ENCODE measurements at regions not wholly inside any gene's neighbourhood (a gene's known extent, or its start where the extent isn't known, plus 50 kb on each side); places are given as distances from the start of the nearest gene placed in this dataset.
A peak's percentile ranks its signal among the peaks of the same experiment; 100 is the strongest.
"Not testable (repeated sequence)": the region's sequence is repeated elsewhere in the genome, so short reads cannot be mapped to it uniquely, and the experiment has no call there.

DNA sequence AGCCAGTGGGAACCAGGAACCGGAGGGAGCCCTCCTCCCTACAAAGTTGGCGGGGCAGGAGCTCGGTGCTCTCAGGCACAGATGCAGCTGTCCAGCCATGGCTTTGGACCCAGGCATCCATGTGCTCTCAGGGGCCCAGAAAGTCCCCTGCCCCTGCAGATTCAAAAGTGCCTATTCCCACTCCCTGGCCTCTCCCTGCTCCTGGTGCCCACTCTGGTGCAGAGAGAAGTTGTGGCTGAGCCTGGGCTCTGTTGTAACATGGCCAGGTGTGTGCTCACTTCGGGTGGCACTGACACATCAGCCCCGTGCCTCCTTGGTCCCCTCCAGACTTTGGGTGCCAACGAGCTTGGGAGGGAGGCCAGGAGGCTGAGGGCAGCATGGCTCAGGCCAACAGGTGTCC, 315.8 kb upstream of the KYNU start:
- no peak for FAIRE-seq

DNA sequence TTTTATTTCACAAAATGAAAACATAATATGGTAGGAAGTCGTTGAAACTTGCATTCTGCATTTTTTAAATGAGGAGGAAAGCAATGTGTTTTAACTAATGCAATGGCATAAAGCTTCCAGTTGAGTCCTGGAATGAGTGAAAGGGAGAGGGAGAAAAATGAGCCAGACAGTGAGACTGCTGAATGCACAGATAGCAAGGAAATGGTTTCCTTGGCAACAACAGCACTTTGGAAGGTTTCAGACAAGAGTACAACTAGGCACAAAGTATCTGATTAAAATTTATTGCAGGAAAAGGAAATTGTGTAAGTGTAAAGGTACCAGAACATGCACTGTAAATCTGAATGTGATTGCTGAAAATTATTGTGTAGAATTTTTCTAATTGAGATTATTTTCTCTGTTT, 320.1 kb upstream of the KYNU start:
- FAIRE-seq, result no peak

DNA sequence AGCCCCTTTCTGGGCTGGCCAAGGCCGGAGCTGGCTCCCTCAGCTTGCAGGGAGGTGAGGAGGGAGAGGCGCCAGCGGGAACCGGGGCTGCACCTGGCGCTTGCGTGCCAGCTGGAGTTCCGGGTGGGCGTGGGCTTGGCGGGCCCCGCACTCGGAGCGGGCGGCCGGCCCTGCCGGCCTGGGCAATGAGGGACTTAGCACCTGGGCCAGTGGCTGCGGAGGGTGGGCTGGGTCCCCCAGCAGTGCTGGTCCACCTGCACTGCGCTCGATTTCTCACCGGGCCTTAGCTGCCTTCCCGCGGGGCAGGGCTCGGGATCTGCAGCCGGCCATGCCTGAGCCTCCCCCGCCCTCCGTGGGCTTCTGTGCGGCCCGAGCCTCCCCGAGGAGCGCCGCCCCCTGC, 331.5 kb upstream of the KYNU start:
- not testable (repeated sequence) for FAIRE-seq

GRCh38 chr2:142545036-142545435, 332.4 kb upstream of the KYNU start:
- no peak for FAIRE-seq

DNA sequence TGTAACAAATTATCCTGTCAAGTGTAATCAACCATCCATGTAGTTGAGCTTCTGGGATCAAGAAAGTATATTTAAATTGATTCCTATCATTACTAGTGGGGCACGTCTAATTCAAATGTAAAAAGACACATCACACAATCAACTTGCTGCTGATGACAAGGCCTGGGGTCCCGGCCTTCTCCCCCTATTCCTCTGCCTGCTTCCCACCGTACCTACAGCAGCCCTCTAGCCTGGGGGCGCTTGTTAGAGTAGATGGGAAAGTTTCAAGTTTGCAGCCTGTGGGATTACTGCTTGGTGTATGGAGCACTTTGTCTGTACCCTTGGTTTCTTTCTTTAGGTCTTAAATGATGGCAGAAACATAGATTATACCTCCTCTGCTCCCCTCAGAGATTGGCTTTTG, 333.3 kb upstream of the KYNU start:
- no peak for FAIRE-seq

GRCh38 chr2:142542431-142542910, 335.0 kb upstream of the KYNU start:
- no peak for FAIRE-seq

DNA sequence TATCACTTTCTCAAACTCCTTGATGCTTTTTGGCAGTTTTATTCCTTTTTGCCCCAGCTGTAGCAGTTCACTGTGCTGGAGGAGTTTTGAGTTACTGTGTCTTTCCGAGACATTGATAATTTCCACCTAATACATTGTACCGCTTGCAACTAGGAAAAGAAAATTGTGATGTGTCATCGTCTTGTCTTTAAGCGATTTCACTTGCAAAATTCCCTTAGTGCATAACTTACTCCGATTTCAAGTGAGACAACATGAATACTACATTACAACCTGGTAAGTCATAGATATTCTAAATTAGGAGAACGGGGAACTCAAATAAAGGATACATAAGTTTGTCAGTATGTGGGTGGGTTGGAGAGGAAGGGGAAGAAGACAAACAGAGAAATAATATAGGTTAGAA, 340.5 kb upstream of the KYNU start:
- FAIRE-seq, result no peak

GRCh38 chr2:142536492-142536891, 341.0 kb upstream of the KYNU start:
- no peak for FAIRE-seq

- FAIRE-seq, result peak; percentile 37
Observed at GRCh38 chr2:142535311-142535710, 342.2 kb upstream of the KYNU start.

- FAIRE-seq, result no peak
Observed at GRCh38 chr2:142533177-142533576, 344.3 kb upstream of the KYNU start.

- no peak for FAIRE-seq
Observed at GRCh38 chr2:142531377-142531776, 346.1 kb upstream of the KYNU start.

GRCh38 chr2:142525720-142526119, 351.7 kb upstream of the KYNU start:
- no peak for FAIRE-seq

DNA sequence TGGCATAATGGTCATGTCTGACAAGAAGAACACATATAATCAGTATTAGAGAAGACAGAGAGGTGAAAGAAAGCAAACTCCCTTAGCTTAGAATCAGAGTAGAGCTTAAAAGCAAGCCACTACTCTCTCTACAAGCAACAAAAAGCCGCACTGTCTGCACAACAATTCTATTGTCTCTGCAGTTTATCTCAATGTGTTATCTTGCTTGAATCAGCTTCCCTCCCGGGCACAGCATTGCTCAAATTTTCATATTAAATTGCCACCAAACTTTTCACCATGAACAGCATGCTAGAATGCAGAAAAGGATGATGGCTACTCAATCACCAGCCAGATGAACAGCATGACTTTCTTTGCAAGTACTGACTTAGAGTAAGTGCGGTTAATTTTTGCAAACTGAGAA, 356.0 kb upstream of the KYNU start:
- no peak for FAIRE-seq

- FAIRE-seq, result no peak
Observed at GRCh38 chr2:142515493-142515892, 362.0 kb upstream of the KYNU start.

- no peak for FAIRE-seq
Observed at GRCh38 chr2:142509401-142509800, 368.1 kb upstream of the KYNU start.

DNA sequence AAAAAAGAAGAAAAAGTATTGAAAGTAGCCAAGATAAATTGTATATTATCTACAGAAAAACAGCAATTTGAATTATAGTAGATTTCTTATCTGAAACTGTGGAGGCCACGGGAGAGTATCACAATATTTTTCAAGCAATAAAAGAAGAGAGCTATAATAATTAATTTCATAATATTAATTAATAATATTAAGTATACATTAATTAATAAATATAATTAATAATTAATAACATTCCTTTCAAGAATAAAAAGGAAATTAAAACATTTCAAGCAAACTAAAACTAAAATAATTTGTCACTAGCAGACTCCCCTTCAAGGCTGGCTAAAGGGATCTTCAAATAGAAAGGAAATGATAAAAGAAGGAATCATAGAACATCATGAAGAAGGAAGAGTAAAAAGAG, 372.7 kb upstream of the KYNU start:
- FAIRE-seq, result peak; percentile 65

DNA sequence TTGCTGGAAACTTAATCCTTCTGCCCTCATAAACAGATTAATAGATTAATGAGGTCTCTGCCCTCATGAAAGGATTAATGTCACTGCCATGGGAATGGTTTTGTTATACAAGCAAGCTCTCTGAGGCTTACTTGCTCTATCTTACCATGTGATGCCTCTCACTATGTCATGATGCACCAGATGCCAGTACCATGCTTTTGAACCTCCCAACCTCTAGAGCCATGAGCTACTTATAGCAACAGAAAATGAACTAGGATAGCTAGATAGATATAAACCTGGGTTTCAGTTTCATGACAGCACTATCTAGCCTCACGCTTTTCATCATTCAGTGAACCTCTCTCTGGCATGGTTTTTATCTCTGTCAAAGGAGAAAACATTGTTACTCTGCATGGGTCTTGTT, 371.6 kb upstream of the LRP1B start:
- FAIRE-seq, result no peak

- FAIRE-seq, result no peak
Observed at GRCh38 chr2:142495141-142495540, 364.3 kb upstream of the LRP1B start.

DNA sequence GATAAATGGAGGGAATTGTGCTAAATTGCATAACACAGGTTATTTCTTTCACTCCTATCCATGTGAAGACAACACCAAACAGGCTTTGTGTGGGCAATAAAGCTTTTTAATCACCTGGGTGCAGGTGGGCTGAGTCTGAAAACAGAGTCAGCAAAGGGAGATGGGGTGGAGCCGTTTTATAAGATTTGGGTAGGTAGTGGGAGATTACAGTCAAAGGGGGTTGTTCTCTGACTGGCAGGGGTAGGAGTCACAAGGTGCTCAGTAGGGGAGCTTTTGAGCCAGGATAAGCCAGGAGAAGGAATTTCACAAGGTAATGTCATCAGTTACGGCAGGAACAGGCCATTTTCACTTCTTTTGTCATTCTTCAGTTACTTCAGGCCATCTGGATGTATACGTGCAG, 358.8 kb upstream of the LRP1B start:
- not testable (repeated sequence) for FAIRE-seq

DNA sequence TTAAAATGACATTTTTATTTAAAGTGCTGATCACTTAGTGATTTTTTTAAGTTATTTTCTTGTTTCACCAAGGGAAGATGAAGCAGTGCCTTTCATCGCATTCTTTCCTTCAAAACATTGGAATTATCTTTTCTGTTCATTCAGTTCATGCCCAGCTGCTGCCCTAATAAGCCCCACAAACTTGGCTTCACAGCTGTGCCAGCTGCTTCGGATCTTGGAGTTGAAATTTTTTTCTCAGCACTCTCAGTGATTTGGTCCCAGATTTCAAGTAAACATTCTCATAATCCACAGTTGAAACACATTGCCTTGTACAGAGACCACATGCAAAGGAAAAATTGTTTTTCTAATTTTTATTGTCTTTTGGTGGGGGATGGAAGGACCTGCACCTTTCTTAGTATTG, 353.3 kb upstream of the LRP1B start:
- no peak for FAIRE-seq

DNA sequence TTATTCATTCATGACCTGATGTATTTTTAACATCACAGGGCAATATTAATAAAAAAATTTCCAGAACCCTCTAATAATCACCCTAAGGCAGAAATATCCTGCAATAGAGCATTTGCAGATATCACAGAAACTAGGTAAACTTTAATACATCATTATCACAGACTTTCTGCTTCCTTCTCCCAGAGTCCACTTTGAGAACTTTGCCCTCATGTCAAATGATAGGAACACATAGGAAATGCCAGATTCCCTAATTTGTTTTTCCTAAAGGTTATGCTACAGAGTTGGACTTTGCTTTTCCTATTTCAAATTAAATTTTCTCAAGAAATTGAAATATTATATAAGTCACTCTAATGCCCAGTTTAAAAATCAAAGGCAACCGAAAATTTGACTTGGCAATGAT, 352.8 kb upstream of the LRP1B start:
- no peak for FAIRE-seq

DNA sequence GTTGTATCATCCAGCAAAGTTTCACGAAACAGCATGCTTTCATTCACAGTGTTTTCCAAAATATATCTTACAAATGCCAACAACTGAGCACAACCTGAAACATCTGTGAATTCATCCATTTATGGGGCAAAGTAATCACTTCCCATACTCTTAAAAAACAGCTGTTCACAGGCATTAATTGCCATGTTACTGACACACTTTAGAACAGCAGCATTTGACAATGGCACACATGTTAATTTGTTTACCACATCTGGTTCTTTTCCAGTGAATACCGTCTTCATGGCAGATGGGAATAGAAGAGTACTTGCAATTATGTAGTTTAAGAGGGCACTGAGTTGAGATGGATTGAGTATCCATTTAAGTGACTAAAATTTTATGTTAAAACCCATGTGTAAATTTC, 347.4 kb upstream of the LRP1B start:
- no peak for FAIRE-seq

- FAIRE-seq, result no peak
Observed at GRCh38 chr2:142472382-142472781, 341.6 kb upstream of the LRP1B start.

- FAIRE-seq, result no peak
Observed at GRCh38 chr2:142467321-142467720, 336.5 kb upstream of the LRP1B start.

GRCh38 chr2:142463047-142463446, 332.2 kb upstream of the LRP1B start:
- FAIRE-seq, result no peak

GRCh38 chr2:142462306-142462705, 331.5 kb upstream of the LRP1B start:
- no peak for FAIRE-seq

Data from TTC549 (cell line).